Smooth muscle cell (in vitro differentiated cells): ENCODE measurements at regions not wholly inside any gene's neighbourhood (a gene's known extent, or its start where the extent isn't known, plus 50 kb on each side); places are given as distances from the start of the nearest gene placed in this dataset.

Experiments
- DNase-seq: peaks from one replicate; lab custom pipeline; 2025; ENCODE audit not compliant: unreplicated experiment; lab: John Stamatoyannopoulos, UW
- H2AFZ ChIP-seq: fragments of 200-600 bp; sonication (generic); 2 replicates; pipeline ENCODE4 v1.6.0; 2016; ENCODE audit warnings: antibody characterized with exemption, low read depth, mild to moderate bottlenecking
- H3F3A ChIP-seq: fragments of 200-600 bp; sonication (generic); 2 replicates; pipeline ENCODE4 v1.6.0; 2017; ENCODE audit warnings: antibody characterized with exemption, low read depth
- H3K27ac ChIP-seq: fragments of 200-600 bp; sonication (generic); 2 replicates; pipeline ENCODE4 v1.5.1; 2016; ENCODE audit warnings: low read depth, mild to moderate bottlenecking
- H3K27me3 ChIP-seq: fragments of 200-600 bp; sonication (generic); 2 replicates; pipeline ENCODE4 v1.6.1; 2016; ENCODE audit warnings: low read depth, mild to moderate bottlenecking
- H3K36me3 ChIP-seq: fragments of 200-600 bp; sonication (generic); 2 replicates; pipeline ENCODE4 v1.5.1; 2016; ENCODE audit warnings: low read depth
- H3K4me1 ChIP-seq: fragments of 200-600 bp; sonication (generic); 2 replicates; pipeline ENCODE4 v1.5.1; 2016; ENCODE audit warnings: low read depth
- H3K4me2 ChIP-seq: fragments of 200-600 bp; sonication (generic); 2 replicates; pipeline ENCODE4 v1.6.0; 2016; ENCODE audit warnings: mild to moderate bottlenecking
- H3K4me3 ChIP-seq: fragments of 200-600 bp; sonication (generic); 2 replicates; pipeline ENCODE4 v1.5.1; 2016; ENCODE audit warnings: mild to moderate bottlenecking
- H3K79me2 ChIP-seq: fragments of 200-600 bp; sonication (generic); 2 replicates; pipeline ENCODE4 v1.6.0; 2016; ENCODE audit warnings: low read depth, mild to moderate bottlenecking
- H3K9ac ChIP-seq: fragments of 200-600 bp; sonication (generic); 2 replicates; pipeline ENCODE4 v1.6.0; 2016; ENCODE audit warnings: low read depth
- H3K9me3 ChIP-seq: fragments of 200-600 bp; sonication (generic); replicated peaks from 2 replicates; pipeline ENCODE4 v1.5.1; 2016; ENCODE audit warnings: low read depth
- H4K20me1 ChIP-seq: fragments of 200-600 bp; sonication (generic); 2 replicates; pipeline ENCODE4 v1.6.0; 2016; ENCODE audit warnings: low read depth
- WGBS: methylation state at CpG from one replicate; pipeline ENCODE4 v1.1.7; 2016; ENCODE audit warnings: low lambda C conversion rate; 5-methylcytosine and 5-hydroxymethylcytosine counted together
- TF ChIP-seq, protein P1 (sequence below): fragments of 200-600 bp; sonication (generic); IDR thresholded peaks from 2 replicates; pipeline ENCODE4 v1.5.1; 2017; ENCODE audit warnings: borderline replicate concordance, mild to moderate bottlenecking, antibody characterized with exemption; ENCODE audit not compliant: insufficient read depth, poor library complexity, severe bottlenecking

DNA sequence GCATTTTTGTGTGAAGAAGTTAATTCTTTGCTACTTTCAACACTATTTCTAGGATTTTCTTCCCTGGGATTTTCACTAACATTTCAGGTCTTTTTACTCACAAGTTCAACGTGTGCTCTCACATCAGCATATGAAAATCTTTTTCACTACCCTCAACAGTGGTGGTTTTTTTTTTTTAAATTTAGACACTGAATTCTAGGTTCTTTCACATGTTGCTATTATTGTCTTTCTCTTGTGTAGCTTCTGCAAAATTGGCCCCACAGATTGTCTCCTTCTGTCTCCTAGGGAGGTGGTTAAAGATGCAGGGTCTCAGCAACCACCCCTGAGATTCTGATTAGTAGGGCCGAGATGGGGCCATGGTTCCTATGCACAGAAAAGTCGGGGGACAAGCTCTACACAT, 165.0 kb upstream of the GPR26 start:
- DNase-seq: no peak
- no peaks in the 10 kb centered on the region for H3K4me1 ChIP-seq
- WGBS: 92% methylated on average over 3 of the region's 3 CpGs

DNA sequence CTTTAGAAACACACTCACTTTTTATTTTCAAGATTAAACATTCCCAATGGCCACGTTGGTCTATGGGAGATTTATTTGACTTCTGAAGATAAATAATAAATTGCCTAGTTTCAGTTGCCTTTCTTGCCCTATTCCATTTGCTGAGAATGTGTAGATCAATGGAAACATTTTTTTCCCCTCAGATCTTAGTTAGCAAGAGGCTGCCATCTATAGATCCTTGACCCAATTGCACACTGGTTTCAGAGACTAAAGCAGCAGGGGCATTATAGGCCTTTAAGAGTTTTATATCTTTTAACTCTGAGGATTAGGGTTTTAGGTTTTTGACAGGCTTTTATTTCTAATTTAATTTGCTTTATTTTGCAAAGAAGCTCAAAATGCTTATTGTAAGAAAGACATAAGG, 163.2 kb upstream of the GPR26 start:
- H3K36me3 ChIP-seq: no peaks in the 10 kb centered on the region
- no peak for DNase-seq
- TF ChIP-seq, protein P1, sequence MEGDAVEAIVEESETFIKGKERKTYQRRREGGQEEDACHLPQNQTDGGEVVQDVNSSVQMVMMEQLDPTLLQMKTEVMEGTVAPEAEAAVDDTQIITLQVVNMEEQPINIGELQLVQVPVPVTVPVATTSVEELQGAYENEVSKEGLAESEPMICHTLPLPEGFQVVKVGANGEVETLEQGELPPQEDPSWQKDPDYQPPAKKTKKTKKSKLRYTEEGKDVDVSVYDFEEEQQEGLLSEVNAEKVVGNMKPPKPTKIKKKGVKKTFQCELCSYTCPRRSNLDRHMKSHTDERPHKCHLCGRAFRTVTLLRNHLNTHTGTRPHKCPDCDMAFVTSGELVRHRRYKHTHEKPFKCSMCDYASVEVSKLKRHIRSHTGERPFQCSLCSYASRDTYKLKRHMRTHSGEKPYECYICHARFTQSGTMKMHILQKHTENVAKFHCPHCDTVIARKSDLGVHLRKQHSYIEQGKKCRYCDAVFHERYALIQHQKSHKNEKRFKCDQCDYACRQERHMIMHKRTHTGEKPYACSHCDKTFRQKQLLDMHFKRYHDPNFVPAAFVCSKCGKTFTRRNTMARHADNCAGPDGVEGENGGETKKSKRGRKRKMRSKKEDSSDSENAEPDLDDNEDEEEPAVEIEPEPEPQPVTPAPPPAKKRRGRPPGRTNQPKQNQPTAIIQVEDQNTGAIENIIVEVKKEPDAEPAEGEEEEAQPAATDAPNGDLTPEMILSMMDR: no peak
- no peaks in the 10 kb centered on the region for H3K79me2 ChIP-seq
- no peaks in the 10 kb centered on the region for H4K20me1 ChIP-seq
- no peak overlapping the region for H3K27ac ChIP-seq
- H2AFZ ChIP-seq: no peak overlapping the region
- H3K9ac ChIP-seq: no peak overlapping the region
- no peaks in the 10 kb centered on the region for H3K4me1 ChIP-seq
- WGBS: 100% methylated on average over 1 of the region's 1 CpG
- no peaks in the 10 kb centered on the region for H3K9me3 ChIP-seq
- H3K4me3 ChIP-seq: no peak overlapping the region
- peaks cover 9% of the 10 kb centered on the region for H3K27me3 ChIP-seq
- H3K4me2 ChIP-seq: peak overlapping the region; percentile 27
- peaks cover 2% of the 10 kb centered on the region for H3F3A ChIP-seq

More for the DNA sequence above, 165.0 kb upstream of the GPR26 start:
- Histone ChIP-seq H3K79me2 (no peaks in the 10 kb centered on the region), H3F3A (peaks cover 2% of the 10 kb centered on the region), H3K4me3 (no peak overlapping the region), H4K20me1 (no peaks in the 10 kb centered on the region), H3K27me3 (peaks cover 9% of the 10 kb centered on the region), H3K27ac (no peak overlapping the region), H3K4me2 (no peak overlapping the region), H2AFZ (no peak overlapping the region), H3K36me3 (no peaks in the 10 kb centered on the region), H3K9me3 (no peaks in the 10 kb centered on the region), H3K9ac (no peak overlapping the region)
- TF ChIP-seq, protein P1: no peak

DNA sequence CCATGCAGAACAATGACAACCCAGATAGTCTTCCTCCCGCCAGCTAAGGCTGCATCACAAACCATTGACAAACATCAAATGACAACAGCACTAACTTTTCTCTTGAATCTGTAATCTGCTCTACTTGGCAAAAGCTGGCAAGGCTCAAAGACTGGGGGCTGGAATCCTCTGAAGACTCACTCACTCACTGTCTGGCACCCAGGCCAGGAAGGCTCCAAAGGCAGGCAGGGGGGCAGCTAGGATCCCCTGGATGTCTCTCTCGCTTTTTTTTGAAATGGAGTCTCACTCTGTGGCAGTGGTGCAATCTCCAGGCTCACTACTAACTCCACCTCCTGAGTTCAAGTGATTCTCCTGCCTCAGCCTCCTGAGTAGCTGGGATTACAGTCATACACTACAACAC, 159.7 kb upstream of the GPR26 start:
- Histone ChIP-seq H3F3A (peaks cover 2% of the 10 kb centered on the region), H3K9me3 (no peaks in the 10 kb centered on the region), H3K4me2 (no peak overlapping the region), H3K36me3 (no peaks in the 10 kb centered on the region), H2AFZ (no peak overlapping the region), H3K27me3 (no peaks in the 10 kb centered on the region), H3K4me3 (no peak overlapping the region), H3K4me1 (no peaks in the 10 kb centered on the region), H4K20me1 (no peaks in the 10 kb centered on the region), H3K27ac (no peak overlapping the region), H3K79me2 (no peaks in the 10 kb centered on the region), H3K9ac (no peak overlapping the region)
- TF ChIP-seq, protein P1: no peak
- WGBS: 88% methylated on average over 2 of the region's 2 CpGs
- DNase-seq: no peak

DNA sequence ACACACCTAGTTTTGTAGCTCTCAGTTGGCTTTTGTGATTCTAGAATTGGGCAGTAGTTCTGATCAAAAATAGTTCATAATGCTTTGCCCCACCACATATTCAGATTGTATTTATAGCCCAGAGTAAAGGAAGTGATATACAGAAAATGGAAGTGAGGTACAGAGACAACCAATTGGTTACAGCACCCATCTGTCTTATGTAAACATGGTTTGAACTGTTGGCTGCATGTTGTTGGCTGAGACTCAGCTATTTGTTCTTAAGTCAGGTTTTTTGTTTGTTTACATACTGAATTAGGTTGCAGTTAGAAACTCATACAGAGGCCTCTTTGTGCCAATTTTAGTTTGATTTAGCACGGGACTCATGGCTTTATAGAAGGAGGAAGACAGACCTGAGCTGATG, 158.9 kb upstream of the GPR26 start:
- peaks cover 2% of the 10 kb centered on the region for H3F3A ChIP-seq
- H3K4me1 ChIP-seq: no peaks in the 10 kb centered on the region
- no peaks in the 10 kb centered on the region for H4K20me1 ChIP-seq
- no peaks in the 10 kb centered on the region for H3K36me3 ChIP-seq
- H3K27ac ChIP-seq: no peak overlapping the region
- no peaks in the 10 kb centered on the region for H3K9me3 ChIP-seq
- H3K4me3 ChIP-seq: no peak overlapping the region
- H3K27me3 ChIP-seq: no peaks in the 10 kb centered on the region
- no peak overlapping the region for H2AFZ ChIP-seq
- H3K4me2 ChIP-seq: no peak overlapping the region
- 81% methylated on average over 1 of the region's 1 CpG for WGBS
- TF ChIP-seq, protein P1: no peak
- no peak for DNase-seq
- H3K9ac ChIP-seq: no peak overlapping the region
- H3K79me2 ChIP-seq: no peaks in the 10 kb centered on the region
